DMS153 treated with DMSO at 0.1 percent for 48 hours (cell line): ENCODE measurements at regions not wholly inside any gene's neighbourhood (a gene's known extent, or its start where the extent isn't known, plus 50 kb on each side); places are given as distances from the start of the nearest gene placed in this dataset.

ENCODE experiments used
- DNase-seq: peaks from one replicate; lab custom pipeline; 2025; ENCODE audit not compliant: unreplicated experiment; lab: John Stamatoyannopoulos, UW

DNA sequence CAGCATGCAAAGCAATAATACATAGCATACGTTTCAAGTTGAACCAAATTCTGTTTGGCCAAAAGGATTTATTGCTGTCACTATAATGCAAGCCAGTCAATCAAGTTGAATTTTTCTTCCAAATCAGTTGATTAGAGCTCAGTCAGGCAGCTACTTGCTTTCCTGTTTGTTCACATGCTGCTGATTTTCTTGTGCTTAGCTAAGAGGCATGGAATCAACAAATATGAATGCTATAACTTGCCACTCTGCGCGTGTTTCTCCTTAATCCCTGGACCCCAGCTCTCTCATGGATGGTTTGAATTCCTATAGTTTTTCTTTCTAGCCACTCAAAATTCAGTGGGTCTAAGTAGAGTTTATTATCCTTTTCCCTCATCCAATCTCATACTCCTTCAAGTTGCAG is 311.3 kb downstream of the KLF5 start:
- no peak for DNase-seq

GRCh38 chr13:73369095-73369494 is 310.3 kb downstream of the KLF5 start:
- no peak for DNase-seq

- DNase-seq: no peak
Observed at GRCh38 chr13:73368608-73369007, 309.8 kb downstream of the KLF5 start.

GRCh38 chr13:73367886-73368285 is 309.1 kb downstream of the KLF5 start:
- no peak for DNase-seq

DNA sequence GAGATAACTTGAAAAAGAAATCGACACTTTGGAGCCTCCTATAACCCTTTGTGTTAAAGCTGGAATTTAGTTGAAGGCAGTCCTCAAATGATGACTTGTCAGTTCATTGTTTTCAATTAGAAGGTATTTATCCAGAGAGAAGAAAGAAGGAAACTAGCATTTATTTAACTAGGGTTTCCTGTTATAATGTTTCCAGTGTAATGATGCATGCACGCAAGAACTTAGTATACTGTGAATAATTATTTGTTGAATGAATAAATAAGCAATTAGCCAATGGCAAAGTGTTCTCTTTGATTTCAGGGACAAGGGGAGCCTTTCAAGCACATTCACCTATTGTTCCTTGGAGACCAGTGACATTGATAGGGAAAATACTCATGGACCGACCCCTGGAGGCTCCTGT is 307.4 kb downstream of the KLF5 start:
- no peak for DNase-seq

DNA sequence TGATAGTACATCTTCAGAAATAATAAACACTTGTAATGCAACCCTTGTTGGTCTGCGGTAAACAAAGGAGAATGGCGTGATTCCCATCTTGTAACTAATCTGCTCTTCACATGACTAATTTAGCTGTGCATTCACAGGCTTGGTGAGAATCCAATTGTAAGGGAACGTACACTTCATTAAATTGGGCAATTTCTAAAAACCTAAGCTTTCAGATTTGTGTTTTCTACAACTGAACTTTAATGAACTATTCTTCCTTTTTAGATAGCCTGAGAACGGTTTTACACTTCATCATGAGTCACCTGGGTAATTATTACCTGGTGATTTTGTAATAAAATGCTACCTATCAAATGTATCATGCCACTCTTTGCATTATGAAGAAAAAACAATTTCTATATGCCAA is 306.9 kb downstream of the KLF5 start:
- DNase-seq: no peak

- peak; percentile 62 for DNase-seq
Observed at GRCh38 chr13:73365252-73365651, 306.4 kb downstream of the KLF5 start.

DNA sequence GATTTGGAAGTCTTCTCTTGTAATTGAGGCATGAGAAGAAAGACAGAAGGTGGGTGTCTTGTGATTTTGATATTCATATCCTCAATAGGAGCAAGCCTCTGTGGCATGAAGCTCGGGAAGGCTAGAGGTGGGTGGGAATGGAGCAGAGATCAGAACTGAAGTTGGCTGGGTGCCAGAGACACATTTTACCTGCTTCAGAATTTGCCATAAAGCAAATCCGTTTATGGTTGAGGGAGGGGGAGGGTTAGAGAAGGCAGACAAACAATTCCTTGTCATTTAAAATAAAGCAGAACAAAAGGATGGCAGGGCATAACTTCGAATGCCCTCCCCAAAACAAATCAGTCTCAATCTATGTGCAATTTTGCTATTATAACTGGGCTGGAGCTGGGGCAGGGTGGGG is 305.9 kb downstream of the KLF5 start:
- peak; percentile 23 for DNase-seq

- no peak for DNase-seq
Observed at GRCh38 chr13:73358606-73359095, 299.8 kb downstream of the KLF5 start.

DNA sequence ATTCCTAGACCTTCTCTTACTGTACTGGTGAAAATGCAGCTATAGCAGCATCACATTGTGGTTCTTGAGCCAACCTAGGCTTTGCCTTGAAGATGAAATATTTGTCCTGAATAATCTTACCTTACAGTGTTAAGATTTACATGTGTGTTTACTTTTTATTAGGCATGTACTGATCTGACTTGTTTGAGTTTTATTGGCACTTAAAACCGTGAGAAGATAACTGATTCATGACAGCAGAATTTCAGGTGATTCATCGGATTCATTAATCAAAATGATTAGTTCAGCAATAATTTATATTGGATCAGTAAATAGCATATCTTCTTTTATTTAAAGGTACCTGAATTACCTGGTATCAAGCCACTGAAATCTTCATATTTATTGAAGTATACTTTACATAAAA is 296.3 kb downstream of the KLF5 start:
- DNase-seq: no peak

- DNase-seq: no peak
Observed at GRCh38 chr13:73351730-73352129, 292.9 kb downstream of the KLF5 start.

DNA sequence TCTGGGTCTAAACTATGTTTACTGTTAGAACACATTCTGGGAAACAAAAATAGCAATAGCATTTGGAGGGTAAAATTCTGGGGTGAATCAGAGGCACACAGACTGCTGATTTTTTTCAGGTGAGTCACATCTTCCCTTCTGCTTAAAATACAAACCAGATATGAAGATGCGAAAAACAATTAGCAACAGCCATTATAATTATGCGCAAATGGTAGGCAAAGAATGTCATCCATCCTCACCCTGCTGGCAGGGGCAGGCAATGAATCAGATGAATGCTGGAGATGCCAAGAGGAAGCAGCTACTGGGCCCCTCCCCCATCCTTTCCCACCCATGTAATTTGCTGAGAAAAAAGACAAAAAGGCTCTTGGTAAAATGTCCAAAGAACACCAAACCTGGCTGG is 282.9 kb downstream of the KLF5 start:
- no peak for DNase-seq

DNA sequence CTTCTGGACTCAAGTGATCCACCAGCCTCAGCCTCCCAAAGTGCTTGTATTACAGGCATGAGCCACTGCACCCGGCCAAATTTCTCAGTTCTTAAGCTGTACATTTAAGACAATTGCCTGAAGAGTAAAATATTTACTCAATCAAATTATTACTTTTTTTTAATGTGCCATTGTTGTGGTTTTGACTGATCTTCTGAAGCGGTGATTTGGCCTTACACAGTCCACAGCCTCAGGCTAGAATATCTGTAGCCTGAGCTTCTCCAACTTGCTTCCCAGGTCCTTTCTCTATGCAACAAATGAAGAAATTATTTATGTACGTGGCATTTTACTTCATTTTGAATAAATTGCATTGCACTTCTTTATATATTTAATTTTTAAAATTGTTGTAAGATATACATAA is 281.3 kb downstream of the KLF5 start:
- no peak for DNase-seq

- no peak for DNase-seq
Observed at GRCh38 chr13:73339086-73339485, 280.3 kb downstream of the KLF5 start.

DNA sequence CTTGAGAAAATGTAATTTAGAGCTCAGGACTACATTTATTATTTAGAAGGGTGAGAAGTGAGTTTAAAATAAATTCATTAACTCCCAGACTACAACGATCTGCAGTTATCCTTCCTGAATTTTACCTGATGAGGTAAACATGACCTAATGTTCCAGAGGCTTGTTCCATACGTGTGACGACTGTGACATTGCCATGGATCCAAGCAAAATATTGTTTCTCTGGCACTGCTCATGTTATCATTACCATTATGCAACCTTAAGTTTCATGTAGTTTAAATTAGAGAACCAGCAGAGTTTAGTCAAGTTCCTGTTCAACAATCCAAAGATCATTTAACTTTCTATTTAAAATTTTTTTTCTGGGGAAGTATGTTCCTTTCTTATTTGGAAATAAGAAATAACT is 279.6 kb downstream of the KLF5 start:
- no peak for DNase-seq

GRCh38 chr13:73337532-73337931 is 278.7 kb downstream of the KLF5 start:
- DNase-seq: no peak

GRCh38 chr13:73336773-73337172 is 278.0 kb downstream of the KLF5 start:
- no peak for DNase-seq

- DNase-seq: no peak
Observed at GRCh38 chr13:73335944-73336343, 277.1 kb downstream of the KLF5 start.

DNA sequence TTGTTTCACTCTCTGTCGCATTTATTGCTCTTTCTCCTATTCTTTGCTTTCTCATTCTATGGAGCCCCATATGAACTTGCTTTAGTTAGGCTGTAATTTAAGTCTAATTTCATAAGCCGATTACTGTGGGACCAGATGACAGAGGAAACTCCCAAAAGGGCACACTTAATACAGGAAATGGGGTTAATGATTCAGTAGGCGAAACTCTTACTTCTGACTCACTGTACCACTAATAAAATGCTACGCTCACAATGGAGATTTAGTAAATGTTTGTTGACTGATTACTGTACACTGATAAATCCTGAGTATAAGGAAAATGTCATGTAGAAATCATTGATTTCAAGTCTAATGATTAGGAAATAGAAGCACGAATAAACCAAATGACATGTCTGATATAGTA is 276.4 kb downstream of the KLF5 start:
- DNase-seq: no peak

- no peak for DNase-seq
Observed at GRCh38 chr13:73334445-73334844, 275.6 kb downstream of the KLF5 start.

DNA sequence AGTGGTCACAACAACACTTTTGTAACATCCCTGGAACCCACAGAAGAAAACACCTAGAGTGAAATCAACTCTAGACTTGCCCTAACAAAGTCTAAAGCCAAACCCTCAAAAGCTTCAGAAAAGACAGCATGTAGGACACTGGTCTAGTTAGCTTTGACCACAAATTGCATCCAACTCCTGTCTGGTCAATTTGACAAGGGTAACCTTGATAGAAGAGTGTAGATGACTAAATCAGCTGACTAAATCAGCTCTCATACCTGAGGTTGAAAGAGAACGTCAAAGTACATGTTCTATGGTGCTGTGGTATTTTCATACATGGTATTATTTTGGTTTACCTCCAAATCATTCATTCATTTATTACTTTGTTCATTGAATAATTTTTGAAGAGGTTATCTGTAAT is 272.8 kb downstream of the KLF5 start:
- no peak for DNase-seq

- no peak for DNase-seq
Observed at GRCh38 chr13:73329355-73329754, 270.6 kb downstream of the KLF5 start.

- no peak for DNase-seq
Observed at GRCh38 chr13:73327579-73327978, 268.8 kb downstream of the KLF5 start.
